ENCODE measurements at regions not wholly inside any gene's neighbourhood (a gene's known extent, or its start where the extent isn't known, plus 50 kb on each side); places are given as distances from the start of the nearest gene placed in this dataset.

- TF ChIP-seq CTCF (IDR thresholded peaks at IDR 0.05; ENCODE audit: extremely low read depth, low read depth, low read length) = no peak
- DNase-seq (ENCODE audit: insufficient read length, low spot score, missing footprints) = no peak
- Histone ChIP-seq H3K4me1 (ENCODE audit: insufficient read depth, low read length) (no peaks in the 10 kb centered on the region), H3K9me3 (ENCODE audit: low read depth, low read length) (no peaks in the 10 kb centered on the region), H3K27me3 (ENCODE audit: insufficient read depth, low read length) (no peaks in the 10 kb centered on the region), H2AFZ (ENCODE audit: low read length) (no peak overlapping the region), H3K4me3 (ENCODE audit: insufficient read depth, low read length) (no peak overlapping the region), H3K79me2 (ENCODE audit: insufficient read depth, low read length) (no peaks in the 10 kb centered on the region), H3K27ac (ENCODE audit: low read depth, low read length) (no peak overlapping the region), H4K20me1 (ENCODE audit: insufficient read depth, low read length) (no peaks in the 10 kb centered on the region), H3K4me2 (ENCODE audit: insufficient read depth, low read length) (no peak overlapping the region), H3K36me3 (ENCODE audit: insufficient read depth, low read length) (no peaks in the 10 kb centered on the region)
Observed at GRCh38 chr7:68269405-68269804, 1272.8 kb downstream of the TYW1 start.

- H3K79me2 ChIP-seq (ENCODE audit: insufficient read depth, low read length) = no peaks in the 10 kb centered on the region
- no peak overlapping the region for H3K4me3 ChIP-seq (ENCODE audit: insufficient read depth, low read length)
- no peak overlapping the region for H3K27ac ChIP-seq (ENCODE audit: low read depth, low read length)
- no peak overlapping the region for H2AFZ ChIP-seq (ENCODE audit: low read length)
- no peak for TF ChIP-seq CTCF (IDR thresholded peaks at IDR 0.05; ENCODE audit: extremely low read depth, low read depth, low read length)
- DNase-seq (ENCODE audit: insufficient read length, low spot score, missing footprints) = no peak
- no peak overlapping the region for H3K4me2 ChIP-seq (ENCODE audit: insufficient read depth, low read length)
- no peaks in the 10 kb centered on the region for H4K20me1 ChIP-seq (ENCODE audit: insufficient read depth, low read length)
- H3K9me3 ChIP-seq (ENCODE audit: low read depth, low read length) = no peaks in the 10 kb centered on the region
- no peaks in the 10 kb centered on the region for H3K36me3 ChIP-seq (ENCODE audit: insufficient read depth, low read length)
- H3K27me3 ChIP-seq (ENCODE audit: insufficient read depth, low read length) = no peaks in the 10 kb centered on the region
- H3K4me1 ChIP-seq (ENCODE audit: insufficient read depth, low read length) = no peaks in the 10 kb centered on the region
Observed at GRCh38 chr7:68272507-68272906, 1275.9 kb downstream of the TYW1 start.

GRCh38 chr7:68276725-68277124 is 1280.1 kb downstream of the TYW1 start:
- no peak for TF ChIP-seq CTCF (IDR thresholded peaks at IDR 0.05; ENCODE audit: extremely low read depth, low read depth, low read length)
- no peaks in the 10 kb centered on the region for H3K4me1 ChIP-seq (ENCODE audit: insufficient read depth, low read length)

GRCh38 chr7:68279827-68280400 is 1283.3 kb downstream of the TYW1 start:
- Histone ChIP-seq H4K20me1 (ENCODE audit: insufficient read depth, low read length) (no peaks in the 10 kb centered on the region), H3K4me2 (ENCODE audit: insufficient read depth, low read length) (no peak overlapping the region), H3K4me1 (ENCODE audit: insufficient read depth, low read length) (no peaks in the 10 kb centered on the region), H3K9me3 (ENCODE audit: low read depth, low read length) (no peaks in the 10 kb centered on the region), H3K4me3 (ENCODE audit: insufficient read depth, low read length) (no peak overlapping the region), H3K27ac (ENCODE audit: low read depth, low read length) (no peak overlapping the region), H3K36me3 (ENCODE audit: insufficient read depth, low read length) (no peaks in the 10 kb centered on the region), H3K79me2 (ENCODE audit: insufficient read depth, low read length) (no peaks in the 10 kb centered on the region), H2AFZ (ENCODE audit: low read length) (no peak overlapping the region), H3K27me3 (ENCODE audit: insufficient read depth, low read length) (no peaks in the 10 kb centered on the region)
- DNase-seq (ENCODE audit: insufficient read length, low spot score, missing footprints) = no peak
- no peak for TF ChIP-seq CTCF (IDR thresholded peaks at IDR 0.05; ENCODE audit: extremely low read depth, low read depth, low read length)

More at GRCh38 chr7:68276725-68277124, 1280.1 kb downstream of the TYW1 start:
- H3K27me3 ChIP-seq (ENCODE audit: insufficient read depth, low read length) = no peaks in the 10 kb centered on the region
- H4K20me1 ChIP-seq (ENCODE audit: insufficient read depth, low read length) = no peaks in the 10 kb centered on the region
- H3K4me2 ChIP-seq (ENCODE audit: insufficient read depth, low read length) = no peak overlapping the region
- no peaks in the 10 kb centered on the region for H3K9me3 ChIP-seq (ENCODE audit: low read depth, low read length)
- no peak overlapping the region for H3K27ac ChIP-seq (ENCODE audit: low read depth, low read length)
- no peaks in the 10 kb centered on the region for H3K36me3 ChIP-seq (ENCODE audit: insufficient read depth, low read length)
- H3K4me3 ChIP-seq (ENCODE audit: insufficient read depth, low read length) = no peak overlapping the region
- no peak for DNase-seq (ENCODE audit: insufficient read length, low spot score, missing footprints)
- H3K79me2 ChIP-seq (ENCODE audit: insufficient read depth, low read length) = no peaks in the 10 kb centered on the region
- H2AFZ ChIP-seq (ENCODE audit: low read length) = no peak overlapping the region

Measured in osteoblast (primary cell).